Transverse colon (tissue), 4 donors: ENCODE measurements at regions not wholly inside any gene's neighbourhood (a gene's known extent, or its start where the extent isn't known, plus 50 kb on each side); places are given as distances from the start of the nearest gene placed in this dataset.

Experiments
- CTCF ChIP-seq, 5 experiments: fragments of 200-600 bp in 3 of 5; fragments of 450-650 bp in 2 of 5; sonication (generic) in 3 of 5; IDR thresholded peaks; 1 replicate in 2 of 5; 2 replicates in 3 of 5; pipeline ENCODE4 v1.5.1; 2016 to 2017; ENCODE audit warnings: antibody characterized with exemption in 5 of 5, inconsistent platforms in 3 of 5, mild to moderate bottlenecking in 2 of 5, moderate library complexity in 1 of 5
- POLR2AphosphoS5 ChIP-seq, 3 donors: sonication (generic); formaldehyde crosslinking; IDR thresholded peaks; one replicate each; pipeline ENCODE4 v1.6.1; 2016; ENCODE audit warnings: antibody characterized with exemption in 3 of 3

- TF ChIP-seq CTCF (IDR thresholded peaks at IDR 0.05) (no peak), POLR2AphosphoS5 (IDR thresholded peaks at IDR 0.05) (no peak)
Measured at GRCh38 chr21:35533893-35534292, 484.8 kb upstream of the RUNX1 start.
